HG03558 (cell line): ENCODE measurements at regions not wholly inside any gene's neighbourhood (a gene's known extent, or its start where the extent isn't known, plus 50 kb on each side); places are given as distances from the start of the nearest gene placed in this dataset.

ENCODE experiments used
- ATAC-seq: cut with Tn5 transposase; IDR thresholded peaks from one replicate; pipeline ENCODE4 v1.9.1; 2021; ENCODE audit warnings: moderate number of reproducible peaks; ENCODE audit not compliant: unreplicated experiment; ENCODE audit errors: extremely low read depth

DNA sequence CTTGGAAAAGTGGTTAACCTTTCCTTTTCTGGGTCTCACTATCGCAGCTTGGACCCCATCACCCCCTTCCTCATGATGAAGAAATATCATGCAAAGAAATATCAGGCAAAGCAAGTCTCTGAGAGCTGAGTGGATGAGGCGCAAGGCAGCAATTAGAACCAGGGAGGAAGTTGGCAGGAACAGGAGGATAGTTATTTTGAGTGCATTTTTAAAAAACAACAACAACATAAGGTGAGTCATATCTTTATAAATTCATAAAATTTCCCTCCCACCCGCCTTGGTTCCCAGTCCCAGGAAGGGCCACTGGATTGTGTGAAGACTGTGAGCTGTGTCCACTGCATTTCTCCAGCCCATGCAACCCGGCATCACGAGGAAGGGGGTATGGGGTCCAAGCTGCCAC is 316.9 kb upstream of the TLE3 start:
- ATAC-seq, result no peak

DNA sequence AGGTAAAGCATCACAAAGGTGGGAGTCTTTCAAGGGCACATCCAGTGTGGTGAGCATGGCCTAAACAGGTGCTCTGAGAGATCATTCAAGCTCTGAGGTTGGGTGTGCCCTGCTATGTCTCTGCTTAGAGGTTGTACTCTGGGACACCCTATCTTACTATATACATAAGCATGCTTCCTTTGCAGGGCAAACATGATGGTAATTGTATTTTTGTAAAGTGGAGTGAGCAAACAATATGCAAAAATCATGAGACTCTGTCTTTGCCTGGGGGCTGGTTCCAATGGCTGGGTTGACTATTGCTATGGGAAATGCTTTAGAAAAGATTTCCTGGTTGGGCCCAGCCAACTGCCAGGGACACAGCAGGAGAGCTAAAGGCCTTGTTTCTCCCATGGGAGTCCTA is 315.1 kb upstream of the TLE3 start:
- ATAC-seq, result no peak

DNA sequence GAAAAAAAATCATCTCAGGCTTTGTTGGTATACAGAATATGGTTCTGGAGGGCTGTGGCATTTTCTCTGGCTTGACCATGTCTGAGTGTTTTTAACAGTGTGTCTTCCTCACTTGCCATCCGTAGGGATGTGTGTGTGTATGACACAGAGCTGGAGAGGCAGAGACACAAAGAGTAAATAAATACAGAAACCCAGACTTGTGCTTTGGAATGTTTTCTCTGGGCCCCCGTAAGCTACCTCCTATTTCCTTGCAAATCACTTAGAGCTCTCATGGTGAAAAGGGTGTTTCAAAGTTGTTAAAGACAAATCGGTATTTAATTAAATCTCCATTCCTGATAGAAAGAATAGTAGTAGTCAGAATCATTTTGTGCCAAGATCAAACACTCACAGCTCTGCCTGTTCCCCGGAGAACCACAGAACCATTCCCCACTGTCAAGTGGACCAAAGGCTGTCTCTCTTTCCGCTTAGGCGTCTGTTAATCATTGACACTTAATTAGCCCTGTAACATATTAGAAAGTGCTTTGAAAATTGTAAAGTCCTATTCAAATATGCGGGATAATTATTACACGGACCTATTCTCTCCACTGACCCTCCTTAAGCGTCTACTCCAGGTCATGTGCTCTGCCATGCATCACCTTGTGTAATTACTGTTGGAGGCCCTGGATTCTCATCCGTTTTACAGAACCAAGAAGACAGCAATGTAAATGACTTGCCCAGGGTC is 313.6 kb upstream of the TLE3 start:
- no peak for ATAC-seq

DNA sequence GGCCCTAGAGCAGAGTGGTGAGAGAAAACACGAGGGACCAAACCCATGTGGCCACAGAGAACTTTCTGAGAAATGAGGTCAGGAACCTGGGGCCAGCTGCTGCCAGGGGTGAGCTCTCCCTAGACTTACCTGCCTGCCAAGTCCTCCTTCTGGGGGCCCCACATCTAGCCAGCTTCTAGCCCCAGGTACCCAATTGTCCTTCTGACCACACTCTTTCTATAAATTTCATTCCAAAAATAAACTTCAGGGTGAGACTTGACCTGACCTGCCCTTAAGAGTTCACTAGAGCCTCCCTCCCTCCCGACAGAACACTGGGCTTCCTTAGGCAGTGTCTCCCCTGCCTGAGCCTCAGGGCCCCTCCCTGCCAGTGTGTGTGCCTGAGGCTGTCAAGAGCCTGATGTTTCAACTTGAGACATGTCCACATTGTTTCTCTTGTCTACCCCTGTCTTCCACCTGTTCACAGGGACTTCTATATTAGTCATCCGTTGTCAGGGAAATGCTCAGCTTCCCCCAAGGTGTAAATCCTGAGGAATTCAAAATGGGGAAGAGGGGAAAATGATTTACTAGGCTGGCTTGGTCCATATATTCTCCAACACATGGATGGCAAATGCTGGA is 312.8 kb upstream of the TLE3 start:
- no peak for ATAC-seq

DNA sequence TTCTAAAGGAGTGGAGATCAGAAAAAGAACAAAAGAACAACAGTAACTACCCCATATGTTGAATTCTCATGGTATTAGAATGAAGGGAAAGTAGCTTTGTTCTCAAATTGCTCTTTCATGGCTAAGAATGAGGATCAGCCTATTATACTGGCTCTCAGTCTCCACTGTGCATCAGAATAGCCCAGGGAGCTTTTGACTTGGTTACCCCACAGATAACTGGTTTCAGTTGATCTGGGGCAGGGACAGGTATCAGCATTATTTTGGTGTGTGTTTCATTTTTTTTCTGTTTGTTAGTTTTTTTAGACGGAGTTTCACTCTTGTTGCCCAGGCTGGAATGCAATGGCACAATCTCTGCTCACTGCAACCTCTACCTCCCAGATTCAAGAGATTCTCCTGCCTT is 311.7 kb upstream of the TLE3 start:
- ATAC-seq, result no peak

DNA sequence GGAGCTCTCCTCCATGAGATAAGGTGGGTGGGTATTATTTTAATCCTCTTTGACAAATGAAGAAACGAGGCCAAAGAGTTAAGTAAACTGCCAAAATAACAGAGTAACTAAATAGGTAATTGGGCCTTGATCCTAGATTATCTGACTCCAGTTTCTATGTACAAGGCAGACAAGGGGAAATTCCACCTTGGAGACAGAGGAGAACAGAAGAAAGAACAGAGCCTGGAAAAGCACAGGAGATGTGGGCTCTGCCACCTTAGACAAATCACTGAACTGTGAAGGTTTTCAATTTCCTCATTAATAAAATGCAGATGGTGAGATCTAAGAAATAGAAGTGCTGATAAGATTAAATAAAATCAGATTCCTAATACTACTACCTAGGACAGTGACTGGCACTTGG is 310.2 kb upstream of the TLE3 start:
- ATAC-seq, result no peak

DNA sequence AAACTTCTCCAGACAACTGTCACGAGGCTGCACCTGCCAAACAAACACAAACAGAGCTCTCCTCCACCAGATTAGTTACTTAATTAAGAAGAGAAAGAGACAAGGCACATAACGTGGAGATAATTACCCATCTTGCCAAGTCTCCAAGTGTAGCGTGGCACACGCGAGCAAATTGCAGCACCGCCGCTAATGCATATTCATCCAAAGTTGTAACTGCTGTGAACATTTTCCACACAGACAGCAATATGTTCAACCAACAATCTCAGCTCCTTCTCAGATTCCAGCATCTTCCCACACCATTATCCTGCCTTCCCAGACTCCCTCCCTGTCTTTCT is 309.6 kb upstream of the TLE3 start:
- ATAC-seq, result no peak

DNA sequence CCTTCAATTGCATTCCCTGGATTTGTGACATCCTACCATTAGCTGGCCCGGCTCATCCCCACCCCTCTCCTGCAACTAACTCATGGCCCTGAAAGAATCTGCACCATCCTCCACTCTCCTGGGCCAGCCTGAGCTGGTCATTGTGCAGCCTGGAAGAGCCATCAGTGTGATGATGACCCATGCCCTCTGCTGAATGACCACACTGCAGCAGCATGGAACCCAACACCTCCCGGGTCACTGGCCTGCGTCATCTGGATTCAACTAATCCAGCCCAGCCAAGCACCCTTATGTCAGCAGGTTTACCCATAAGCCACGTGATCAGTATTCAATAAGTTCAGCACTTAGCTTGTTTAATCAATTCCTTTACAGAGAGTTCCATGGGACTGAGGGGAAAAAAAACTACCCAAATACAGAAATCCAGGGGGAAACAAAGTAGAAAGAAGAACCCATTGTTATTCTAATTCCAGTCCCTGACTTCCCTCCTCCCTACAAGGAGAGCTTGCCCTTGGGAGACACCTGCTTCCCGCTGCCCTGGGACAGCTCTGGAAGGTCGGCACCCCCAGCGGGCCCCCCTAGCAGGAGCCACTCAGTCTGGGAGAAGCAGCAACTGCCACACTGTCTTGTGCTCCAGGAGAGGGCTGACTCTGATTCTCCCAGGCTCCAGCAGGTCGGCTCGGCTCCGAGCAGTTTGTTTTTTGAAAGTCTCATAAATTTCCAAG is 309.1 kb upstream of the TLE3 start:
- ATAC-seq, result no peak

DNA sequence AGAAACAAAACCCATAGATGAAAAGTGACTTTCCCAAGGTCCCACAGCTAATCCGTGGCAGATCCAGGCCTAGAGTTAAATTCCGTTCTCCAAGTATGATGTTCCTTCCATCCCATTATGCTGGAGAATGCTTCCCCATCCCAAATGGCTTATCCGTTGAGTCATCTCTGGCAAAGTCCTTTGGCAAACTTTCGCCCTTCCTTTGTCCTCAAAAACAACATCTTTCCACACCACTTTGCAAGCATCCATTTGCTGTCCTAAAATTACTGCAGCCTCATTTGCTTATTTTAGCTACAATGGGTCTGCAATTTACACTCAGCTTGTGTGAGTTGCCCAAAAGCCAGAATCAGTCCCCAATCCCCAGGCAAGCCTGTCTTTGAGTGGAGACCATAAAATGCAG is 304.0 kb upstream of the TLE3 start:
- ATAC-seq, result no peak

DNA sequence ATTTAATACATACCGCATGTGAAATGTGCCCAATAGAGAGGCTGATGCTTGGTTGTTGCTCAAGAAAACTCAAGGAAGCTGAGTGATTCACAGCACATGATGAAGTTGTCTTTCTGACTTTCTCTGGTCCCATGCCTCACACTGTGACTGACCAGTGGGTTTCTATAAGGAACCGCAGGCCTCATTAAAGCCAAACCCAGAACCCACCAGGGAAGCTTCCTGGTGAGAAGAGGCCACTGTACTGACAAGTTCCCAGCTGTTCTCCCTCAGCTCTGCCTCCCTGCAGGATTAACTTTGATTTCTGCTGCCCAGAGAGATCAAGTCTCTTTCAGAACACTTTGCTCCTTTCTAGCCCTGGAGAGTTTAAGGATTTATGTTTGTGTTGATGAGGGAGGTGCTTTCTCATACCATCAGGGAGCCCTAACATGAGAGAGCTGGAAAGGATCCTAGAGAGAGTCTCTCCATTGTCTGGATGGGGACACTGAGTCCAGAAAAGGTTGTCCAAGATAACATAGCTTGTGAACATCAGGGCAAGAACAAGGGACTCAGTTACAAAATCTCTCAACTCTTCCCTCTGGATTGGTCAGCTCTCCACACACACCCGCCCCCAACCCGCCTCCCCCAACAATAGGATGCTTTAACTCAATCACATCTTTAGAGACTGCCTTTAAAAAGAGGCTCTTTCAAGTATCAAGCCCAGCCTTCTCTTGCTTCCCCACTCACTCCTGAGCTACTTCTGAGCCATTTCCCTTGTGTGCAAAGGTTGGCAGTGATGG is 303.2 kb upstream of the TLE3 start:
- ATAC-seq, result no peak

DNA sequence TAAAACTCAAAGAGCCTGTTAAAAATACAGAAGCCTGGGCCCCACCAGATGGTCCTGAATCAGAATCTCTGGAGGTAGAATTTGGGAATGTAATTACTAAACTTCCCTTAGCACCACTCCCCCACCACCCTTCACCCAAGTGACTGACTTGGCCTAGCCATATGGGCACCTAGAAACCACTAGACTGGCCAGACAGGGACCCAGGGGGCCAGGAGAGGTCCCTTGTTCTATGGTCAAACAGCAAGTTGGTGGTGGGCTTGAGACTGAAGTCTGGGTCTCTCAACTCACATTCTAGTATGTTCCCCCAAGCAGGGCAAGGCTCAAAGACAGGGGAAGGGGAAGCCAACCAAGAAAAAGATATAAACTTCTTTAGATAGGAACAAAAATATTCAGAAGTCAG is 301.5 kb upstream of the TLE3 start:
- ATAC-seq, result no peak

DNA sequence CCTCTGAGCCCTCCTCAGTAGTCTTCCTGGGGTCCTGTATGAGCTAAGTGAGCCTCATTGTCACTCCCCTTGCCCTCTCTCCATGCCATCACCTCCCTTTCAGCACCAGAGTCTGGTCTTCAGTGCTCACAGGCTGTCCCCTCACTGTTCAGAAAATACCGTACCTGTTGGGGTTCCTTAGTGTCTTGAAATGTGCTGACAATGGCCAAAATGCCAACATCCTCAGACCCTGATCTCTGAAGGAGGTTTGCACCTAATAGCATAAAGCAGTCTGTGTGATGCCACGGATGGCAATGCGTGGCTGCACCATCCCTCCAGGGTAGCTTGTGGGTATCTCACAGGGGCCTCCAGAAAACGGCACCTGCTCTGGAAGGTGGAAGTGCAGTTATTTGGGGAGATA is 301.0 kb upstream of the TLE3 start:
- ATAC-seq, result no peak

DNA sequence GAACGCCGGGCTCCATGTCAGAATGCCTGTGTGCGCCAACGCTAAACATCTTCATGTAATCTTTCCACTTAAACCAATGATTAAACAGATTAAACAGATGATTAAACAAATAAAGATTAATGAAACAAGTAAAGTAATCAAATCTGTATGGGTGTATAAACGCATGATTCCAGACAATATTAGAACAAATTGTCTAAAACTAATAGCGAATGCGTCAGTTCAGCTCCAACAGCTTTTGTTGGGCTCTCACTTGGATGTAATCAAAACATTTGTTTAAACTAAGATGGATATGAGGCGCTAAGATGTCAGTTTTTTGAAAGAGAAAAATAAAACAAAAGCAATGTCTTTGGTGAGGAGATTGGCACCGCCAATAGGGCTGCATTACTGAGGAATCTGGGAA is 299.1 kb upstream of the TLE3 start:
- ATAC-seq, result no peak

DNA sequence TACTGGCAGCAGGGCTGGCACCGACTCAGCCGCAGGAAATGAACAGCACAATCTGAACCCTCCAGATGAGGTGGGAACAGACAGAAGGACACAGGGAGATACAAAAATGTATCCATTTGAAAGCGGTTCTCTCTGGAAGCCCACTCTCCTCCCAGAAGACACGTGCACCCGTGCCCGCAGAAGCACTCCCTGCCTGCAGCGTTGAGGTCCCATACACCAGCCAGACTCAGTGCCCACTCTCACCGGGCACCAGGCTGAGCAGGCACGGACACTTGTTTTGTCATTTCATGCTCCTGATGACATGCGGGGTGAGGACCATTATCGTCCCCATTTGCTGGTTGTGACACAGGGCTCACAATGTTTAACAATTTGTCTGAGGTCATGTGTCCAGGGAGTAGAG is 297.4 kb upstream of the TLE3 start:
- ATAC-seq, result no peak

DNA sequence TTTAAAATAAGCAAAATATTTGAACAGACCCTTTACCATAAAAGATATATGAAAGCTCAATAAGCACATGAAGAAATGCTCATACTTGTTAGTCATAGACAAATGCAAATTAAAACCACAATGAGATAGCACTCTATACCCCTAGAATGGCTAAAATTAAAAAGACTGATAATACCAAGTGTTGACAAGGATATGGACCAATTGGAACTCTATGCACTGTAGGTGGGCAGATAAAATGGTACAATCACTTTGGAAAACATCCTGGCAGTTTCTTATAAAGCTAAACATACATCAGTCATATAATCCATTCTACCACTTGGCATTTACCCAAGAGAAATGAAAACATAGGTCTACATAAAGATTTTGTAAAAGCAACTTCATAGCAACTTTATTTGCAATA is 293.0 kb upstream of the TLE3 start:
- ATAC-seq, result no peak

DNA sequence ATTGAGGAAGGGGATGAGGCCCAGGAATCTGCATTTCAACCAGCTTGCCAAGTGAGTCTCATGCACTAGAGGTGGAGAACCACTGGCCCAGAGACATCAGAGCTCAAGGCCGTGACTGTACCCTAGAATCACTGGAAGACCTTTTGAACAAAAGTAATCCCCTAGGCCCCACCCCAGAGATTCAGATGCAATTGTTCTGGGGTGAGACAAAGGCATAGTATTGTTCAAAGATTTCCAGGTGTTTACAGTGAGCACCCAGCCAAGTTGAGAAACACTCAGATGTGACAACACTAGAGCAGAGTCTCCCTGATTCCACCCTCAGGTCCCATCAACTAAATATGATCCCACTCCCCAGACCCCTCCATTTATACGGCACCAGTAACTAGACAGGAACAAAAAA is 290.3 kb upstream of the TLE3 start:
- no peak for ATAC-seq

DNA sequence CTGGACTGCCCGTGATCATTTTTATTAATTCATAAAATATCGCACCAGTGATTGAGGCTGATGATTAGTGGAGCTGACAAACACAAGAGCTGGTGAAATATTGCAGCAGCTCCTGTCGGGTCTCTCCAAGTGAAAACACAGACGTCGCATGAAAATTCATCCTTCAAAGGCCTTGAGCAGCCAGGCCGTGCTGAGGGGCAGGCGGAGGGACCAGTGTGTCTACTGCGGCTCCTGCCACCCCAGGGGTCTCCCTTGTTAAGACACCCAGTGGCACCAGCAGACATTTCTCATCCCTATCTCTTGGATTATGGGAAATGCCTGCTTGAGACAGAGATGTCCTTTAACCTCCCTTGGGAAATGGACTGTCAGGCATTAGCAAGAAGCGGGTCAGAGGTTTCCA is 289.4 kb upstream of the TLE3 start:
- no peak for ATAC-seq

DNA sequence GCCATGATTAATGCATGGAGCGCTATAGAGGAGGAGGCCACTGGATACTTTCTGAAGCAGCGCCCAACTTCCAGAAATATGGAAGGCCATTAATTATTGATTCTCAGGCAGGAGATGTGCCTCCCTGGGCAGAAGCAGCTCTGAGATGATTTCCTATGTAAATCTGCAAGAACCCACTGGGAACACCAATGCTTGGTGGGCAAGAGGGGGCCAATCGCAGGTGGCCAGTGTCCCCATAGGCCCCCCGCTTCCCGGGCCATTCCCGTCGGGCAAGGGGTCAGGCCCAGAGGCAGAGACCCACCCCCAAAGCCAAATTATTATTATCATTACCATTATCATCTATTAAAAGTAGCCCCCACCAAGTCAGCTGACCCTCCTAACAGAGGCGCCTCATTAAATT is 288.0 kb upstream of the TLE3 start:
- ATAC-seq, result no peak

DNA sequence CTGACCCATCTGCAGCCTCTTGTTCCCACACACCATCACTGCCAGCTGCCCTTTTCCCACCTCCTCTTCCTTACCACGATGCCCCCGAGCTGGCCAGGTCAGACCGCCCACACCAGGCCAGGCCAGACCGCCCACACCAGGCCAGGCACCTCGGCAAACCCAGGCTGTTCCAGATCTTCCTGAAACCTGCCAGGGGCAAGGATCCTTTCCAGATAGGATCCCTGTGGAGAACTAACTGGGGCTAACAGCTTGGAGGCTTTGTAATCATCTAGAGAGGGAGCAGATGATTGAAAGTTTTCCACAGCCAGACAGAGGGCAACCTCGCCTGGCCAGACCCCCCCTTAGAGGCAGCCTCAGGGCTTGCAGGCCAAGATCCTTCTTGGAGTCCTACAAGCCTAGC is 287.3 kb upstream of the TLE3 start:
- ATAC-seq, result no peak

DNA sequence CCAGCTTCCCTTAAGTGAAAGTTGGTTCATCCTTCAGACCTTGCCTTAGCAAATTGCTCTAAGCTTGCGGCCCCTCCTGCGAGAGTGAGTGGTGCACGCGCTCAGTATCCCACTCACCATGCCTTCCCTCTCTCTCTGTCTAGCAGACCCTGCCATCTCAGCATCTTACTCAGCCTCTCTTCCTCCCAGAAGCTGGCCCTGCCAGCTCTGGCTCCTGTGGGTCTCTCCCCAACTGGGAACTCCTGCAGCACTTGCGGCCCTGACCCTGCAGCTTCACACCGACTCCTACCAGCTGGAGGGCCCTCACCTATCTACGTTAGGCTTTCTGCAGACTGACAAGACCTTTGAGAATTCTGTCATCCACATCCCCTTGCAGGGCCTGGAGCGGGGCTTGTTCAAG is 286.1 kb upstream of the TLE3 start:
- ATAC-seq, result no peak

DNA sequence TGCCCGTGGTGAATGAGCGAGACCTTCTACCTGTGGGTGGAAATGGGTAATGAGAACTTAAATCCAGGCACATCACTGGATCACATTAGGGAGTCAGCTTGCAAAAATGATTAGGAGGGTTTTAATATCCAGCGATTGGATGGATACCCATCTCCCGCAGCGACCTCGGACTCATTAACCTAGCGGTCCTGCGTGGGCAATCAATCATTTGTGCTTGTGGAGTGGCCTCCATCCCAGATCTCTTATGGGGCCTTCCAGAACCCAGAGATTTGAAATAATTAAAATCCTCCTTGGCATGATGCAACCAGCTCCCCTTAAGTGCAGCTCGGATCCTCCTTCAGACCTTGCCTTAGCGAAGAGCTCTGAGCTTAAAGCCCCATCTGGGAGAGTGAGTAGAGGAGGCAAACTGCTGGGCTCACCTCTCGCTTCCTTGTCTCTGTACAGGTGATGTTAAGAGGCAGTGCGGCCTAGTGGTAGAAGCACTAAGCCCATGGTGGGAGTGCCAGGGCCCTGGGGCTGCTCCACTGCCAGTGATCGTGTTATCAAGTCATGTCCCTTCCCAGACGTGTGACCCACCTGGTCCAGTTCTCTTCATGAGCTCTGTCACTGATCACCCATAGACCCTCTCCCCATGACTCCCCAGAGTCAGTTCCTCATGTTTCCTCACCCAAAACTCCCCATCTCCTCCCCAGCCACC is 285.2 kb upstream of the TLE3 start:
- ATAC-seq, result no peak
